ENCODE measurements at regions not wholly inside any gene's neighbourhood (a gene's known extent, or its start where the extent isn't known, plus 50 kb on each side); places are given as distances from the start of the nearest gene placed in this dataset.
A peak's percentile ranks its signal among the peaks of the same experiment; 100 is the strongest.
"Not testable (repeated sequence)": the region's sequence is repeated elsewhere in the genome, so short reads cannot be mapped to it uniquely, and the experiment has no call there.

GRCh38 chr4:110359076-110359475 lies 116.9 kb upstream of the ENPEP start:
- DNase-seq = no peak

- DNase-seq = no peak
Observed at GRCh38 chr4:110357521-110357920, 118.4 kb upstream of the ENPEP start.

GRCh38 chr4:110354460-110354859 lies 121.5 kb upstream of the ENPEP start:
- no peak for DNase-seq

- DNase-seq = no peak
Observed at GRCh38 chr4:110352670-110353442, 123.1 kb upstream of the ENPEP start.

GRCh38 chr4:110348711-110349383 lies 127.1 kb upstream of the ENPEP start:
- DNase-seq = no peak

GRCh38 chr4:110347805-110348204 lies 128.2 kb upstream of the ENPEP start:
- no peak for DNase-seq

GRCh38 chr4:110344165-110344564 lies 131.8 kb upstream of the ENPEP start:
- peak; percentile 28 for DNase-seq

- no peak for DNase-seq
Observed at GRCh38 chr4:110343534-110343933, 132.4 kb upstream of the ENPEP start.

GRCh38 chr4:110341118-110341517 lies 134.8 kb upstream of the ENPEP start:
- peak; percentile 50 for DNase-seq

- DNase-seq = no peak
Observed at GRCh38 chr4:110335399-110335798, 137.0 kb upstream of the ELOVL6 start.

- no peak for DNase-seq
Observed at GRCh38 chr4:110332483-110332882, 134.1 kb upstream of the ELOVL6 start.

GRCh38 chr4:110326426-110326825 lies 128.0 kb upstream of the ELOVL6 start:
- not testable (repeated sequence) for DNase-seq

- no peak for DNase-seq
Observed at GRCh38 chr4:110310795-110311194, 112.4 kb upstream of the ELOVL6 start.

- peak; percentile 77 for DNase-seq
Observed at GRCh38 chr4:110309675-110310074, 111.3 kb upstream of the ELOVL6 start.

- DNase-seq = peak; percentile 7
Observed at GRCh38 chr4:110306303-110306702, 107.9 kb upstream of the ELOVL6 start.

GRCh38 chr4:110305455-110305854 lies 107.0 kb upstream of the ELOVL6 start:
- DNase-seq = no peak

- no peak for DNase-seq
Observed at GRCh38 chr4:110296892-110297291, 98.5 kb upstream of the ELOVL6 start.

- DNase-seq = peak; percentile 44
Observed at GRCh38 chr4:110294165-110294564, 95.8 kb upstream of the ELOVL6 start.

GRCh38 chr4:110292994-110293744 lies 94.8 kb upstream of the ELOVL6 start:
- no peak for DNase-seq

GRCh38 chr4:110290511-110290910 lies 92.1 kb upstream of the ELOVL6 start:
- no peak for DNase-seq

GRCh38 chr4:110289601-110290100 lies 91.2 kb upstream of the ELOVL6 start:
- DNase-seq = no peak

GRCh38 chr4:110287130-110287529 lies 88.7 kb upstream of the ELOVL6 start:
- DNase-seq = peak; percentile 69

GRCh38 chr4:110278127-110278526 lies 79.7 kb upstream of the ELOVL6 start:
- DNase-seq = no peak

GRCh38 chr4:110275871-110276270 lies 77.5 kb upstream of the ELOVL6 start:
- DNase-seq = peak; percentile 71
